HCT116 (cell line): ENCODE measurements at regions not wholly inside any gene's neighbourhood (a gene's known extent, or its start where the extent isn't known, plus 50 kb on each side); places are given as distances from the start of the nearest gene placed in this dataset.

Source experiments
- ATAC-seq: fragments of 200-7000 bp; cut with Tn5 transposase; 2 replicates; pipeline ENCODE4 v1.9.1; 2020; ENCODE audit warnings: mild to moderate bottlenecking, moderate library complexity
- BruUV-seq: library from RNA; stranded (reverse); fragments of 400-500 nt; replicated peaks from 2 replicates; lab custom pipeline; 2021; lab: Mats Ljungman, UMichigan
- CTCF ChIA-PET: fragments of 300-600 bp; sonication (Branson Sonifier 250); formaldehyde crosslinking; loops from one replicate; lab custom pipeline; 2021; ENCODE audit warnings: antibody characterized with exemption; lab: Charles Lee
- POLR2A ChIA-PET: fragments of 300-600, 350-600 bp; sonication (Branson Sonifier 250); formaldehyde crosslinking; loops from one replicate; lab custom pipeline; 2021; ENCODE audit warnings: antibody characterized with exemption; lab: Charles Lee
- RAD21 ChIA-PET, 2 experiments: fragments of 300-600 bp; sonication (Branson Sonifier 250); formaldehyde crosslinking; loops; one replicate each; lab custom pipeline; 2023; ENCODE audit warnings: low total read pairs in 2 of 2; ENCODE audit not compliant: uncharacterized antibody in 2 of 2, unreplicated experiment in 2 of 2, low non-redundant PET in 1 of 2; lab: Charles Lee
- DNase-seq: peaks from one replicate; pipeline ENCODE4 v3.0.0-alpha.2; 2010; ENCODE audit warnings: low read depth, low spot score
- H2AFZ ChIP-seq: fragments of 200-600 bp; shearing (Covaris generic), sonication (generic); 2 replicates; pipeline ENCODE4 v1.6.1; 2017; ENCODE audit warnings: low read depth, mixed run types, mixed read lengths, antibody characterized with exemption, low read length; ENCODE audit not compliant: poor library complexity, severe bottlenecking
- H3K27ac ChIP-seq: 2 replicates; pipeline ENCODE4 v1.5.1; 2012; ENCODE audit warnings: low read depth, low read length
- H3K27me3 ChIP-seq: fragments of 200-600 bp; sonication (generic); 2 replicates; pipeline ENCODE4 v1.6.1; 2016; ENCODE audit warnings: mixed run types, low read length, mixed read lengths; ENCODE audit not compliant: insufficient read depth
- H3K36me3 ChIP-seq, 2 experiments: fragments of 200-500 bp in 1 of 2; fragments of 200-600 bp in 1 of 2; sonication (Bioruptor generic) in 1 of 2; sonication (generic) in 1 of 2; 2 replicates each; pipeline versions ENCODE4 v1.5.1 to v1.6.1; 2014 to 2016; ENCODE audit warnings: low read length in 2 of 2, inconsistent platforms in 1 of 2, mixed read lengths in 1 of 2, mixed run types in 1 of 2; ENCODE audit not compliant: insufficient read depth in 2 of 2, control insufficient read depth in 1 of 2
- H3K4me1 ChIP-seq, 2 experiments: fragments of 200-600 bp in 1 of 2; sonication (generic) in 1 of 2; 2 replicates each; pipeline versions ENCODE4 v1.5.1 to v1.6.1; 2012 to 2017; ENCODE audit warnings: low read length in 2 of 2, inconsistent platforms in 1 of 2, mild to moderate bottlenecking in 1 of 2, mixed read lengths in 1 of 2, mixed run types in 1 of 2, moderate library complexity in 1 of 2; ENCODE audit not compliant: insufficient read depth in 2 of 2, control insufficient read depth in 1 of 2
- H3K4me2 ChIP-seq: fragments of 200-600 bp; sonication (generic); 2 replicates; pipeline ENCODE4 v1.6.1; 2017; ENCODE audit warnings: mixed run types, low read length, mixed read lengths
- H3K4me3 ChIP-seq, 2 experiments: fragments of 200-600 bp in 1 of 2; sonication (generic) in 1 of 2; replicated peaks in 1 of 2; 2 replicates each; pipeline ENCODE4 v1.5.1; 2011 to 2016; ENCODE audit warnings: low read length in 2 of 2, control low read depth in 1 of 2, low read depth in 1 of 2, mild to moderate bottlenecking in 1 of 2, mixed read lengths in 1 of 2, mixed run types in 1 of 2
- H3K79me2 ChIP-seq: fragments of 200-600 bp; sonication (generic); 2 replicates; pipeline ENCODE4 v1.6.1; 2017; ENCODE audit warnings: mild to moderate bottlenecking, mixed run types, low read length, moderate library complexity, mixed read lengths; ENCODE audit not compliant: insufficient read depth
- H3K9ac ChIP-seq: fragments of 200-600 bp; sonication (generic); 2 replicates; pipeline ENCODE4 v1.6.1; 2016; ENCODE audit warnings: low read length, mixed read lengths
- H3K9me2 ChIP-seq: fragments of 200-600 bp; sonication (generic), shearing (Covaris generic); 2 replicates; pipeline ENCODE4 v1.6.1; 2017; ENCODE audit warnings: mixed run types, mild to moderate bottlenecking, moderate library complexity; ENCODE audit not compliant: insufficient read depth
- H3K9me3 ChIP-seq, 2 experiments: fragments of 200-500 bp in 1 of 2; fragments of 200-600 bp in 1 of 2; sonication (Bioruptor generic) in 1 of 2; sonication (generic) in 1 of 2; 2 replicates each; pipeline ENCODE4 v1.6.1; 2014 to 2017; ENCODE audit warnings: low read length in 2 of 2, mixed read lengths in 2 of 2, inconsistent platforms in 1 of 2, low read depth in 1 of 2, mild to moderate bottlenecking in 1 of 2, mixed run types in 1 of 2, moderate library complexity in 1 of 2; ENCODE audit not compliant: control insufficient read depth in 1 of 2, insufficient read depth in 1 of 2
- H4K20me1 ChIP-seq: fragments of 200-600 bp; sonication (generic), shearing (Covaris generic); 2 replicates; pipeline ENCODE4 v1.6.1; 2017; ENCODE audit warnings: mixed run types, mild to moderate bottlenecking, moderate library complexity; ENCODE audit not compliant: insufficient read depth
- CBX3 ChIP-seq: IDR thresholded peaks from 2 replicates; pipeline ENCODE4 v1.6.1; 2012; ENCODE audit warnings: low read depth
- CEBPB ChIP-seq: IDR thresholded peaks from 2 replicates; pipeline ENCODE4 v1.6.1; 2012; ENCODE audit warnings: low read depth
- ELF1 ChIP-seq: IDR thresholded peaks from 2 replicates; pipeline ENCODE4 v1.6.1; 2012; ENCODE audit warnings: low read depth, borderline replicate concordance
- EZH2phosphoT487 ChIP-seq: fragments of 200-600 bp; IDR thresholded peaks from 2 replicates; pipeline ENCODE4 v1.6.1; 2018; ENCODE audit warnings: antibody characterized with exemption, borderline replicate concordance
- FOSL1 ChIP-seq: IDR thresholded peaks from 2 replicates; pipeline ENCODE4 v1.6.1; 2012; ENCODE audit warnings: low read depth
- POLR2A ChIP-seq: IDR thresholded peaks from 2 replicates; pipeline ENCODE4 v1.7.0; 2011; ENCODE audit warnings: borderline replicate concordance; ENCODE audit not compliant: insufficient read depth, insufficient read length; ENCODE audit errors: extremely low read depth
- SIN3A ChIP-seq: IDR thresholded peaks from 2 replicates; pipeline ENCODE4 v1.6.1; 2012; ENCODE audit warnings: low read depth
- SP1 ChIP-seq: IDR thresholded peaks from 2 replicates; pipeline ENCODE4 v1.6.1; 2012; ENCODE audit warnings: low read depth
- SRF ChIP-seq: IDR thresholded peaks from 2 replicates; pipeline ENCODE4 v1.6.1; 2012; ENCODE audit warnings: low read depth
- TCF7L2 ChIP-seq: IDR thresholded peaks from 2 replicates; pipeline ENCODE4 v1.7.0; 2011; ENCODE audit warnings: borderline replicate concordance, inconsistent platforms; ENCODE audit not compliant: insufficient read depth, insufficient read length; ENCODE audit errors: extremely low read depth
- YY1 ChIP-seq: IDR thresholded peaks from 2 replicates; pipeline ENCODE4 v1.6.1; 2011; ENCODE audit warnings: low read length, low read depth, moderate library complexity, mild to moderate bottlenecking; ENCODE audit not compliant: insufficient replicate concordance; ENCODE audit errors: extremely low read depth
- ZFX ChIP-seq: fragments of 450-650 bp; IDR thresholded peaks from 2 replicates; pipeline ENCODE4 v1.6.1; 2017
- ZNF274 ChIP-seq: fragments of 200-500 bp; sonication (Bioruptor generic); IDR thresholded peaks from 2 replicates; pipeline ENCODE4 v1.6.1; 2014; ENCODE audit warnings: mild to moderate bottlenecking, low read depth, low read length, inconsistent platforms
- intact Hi-C: fragments of 100-400 bp; cut with micrococcal nuclease; formaldehyde crosslinking; loops from 2 replicates; pipeline ENCODE4 v1.10.0; 2022
- TF ChIP-seq, protein P1 (sequence below): IDR thresholded peaks from 2 replicates; pipeline ENCODE4 v1.6.1; 2012; ENCODE audit warnings: low read depth
- TF ChIP-seq, protein P2 (sequence below): IDR thresholded peaks from 2 replicates; pipeline ENCODE4 v1.6.1; 2011; ENCODE audit warnings: mild to moderate bottlenecking, low read length, moderate library complexity; ENCODE audit not compliant: insufficient replicate concordance; ENCODE audit errors: extremely low read depth
- TF ChIP-seq, protein P3 (sequence below): IDR thresholded peaks from 2 replicates; pipeline ENCODE4 v1.6.1; 2012
- TF ChIP-seq, protein P4 (sequence below): IDR thresholded peaks from 2 replicates; pipeline ENCODE4 v1.6.1; 2012
- TF ChIP-seq, protein P5 (sequence below), 3 experiments: fragments of 200-600 bp in 1 of 3; sonication (generic) in 1 of 3; IDR thresholded peaks in 2 of 3; conservative IDR thresholded peaks in 1 of 3; 2 replicates each; pipeline ENCODE4 v1.5.1; 2012 to 2017; ENCODE audit warnings: low read depth in 2 of 3, low read length in 2 of 3, antibody characterized with exemption in 1 of 3, borderline replicate concordance in 1 of 3, control low read depth in 1 of 3, mild to moderate bottlenecking in 1 of 3, mixed read lengths in 1 of 3, mixed run types in 1 of 3, moderate library complexity in 1 of 3; ENCODE audit not compliant: insufficient read depth in 1 of 3

DNA sequence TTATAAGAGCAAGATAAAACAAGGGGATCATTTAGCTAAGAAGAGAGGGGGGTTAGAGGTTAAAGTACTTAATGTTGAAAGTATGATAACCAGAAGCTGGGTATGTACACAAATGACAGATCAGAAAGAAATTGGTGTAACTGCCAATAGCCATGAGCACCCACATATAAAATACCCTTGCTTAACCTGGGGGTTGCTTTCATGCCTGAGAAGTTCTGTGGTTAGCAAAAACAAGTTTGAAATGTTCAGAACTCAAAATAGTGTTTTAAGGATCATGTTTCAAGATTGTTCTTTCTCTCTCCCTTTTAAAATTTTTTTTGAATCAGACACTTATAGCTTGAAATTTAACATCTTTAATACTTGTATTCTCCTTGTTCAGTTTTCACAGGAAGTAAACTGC, 321.4 kb upstream of the GBE1 start:
- no TSS peak for BruUV-seq
- no peak overlapping the region for H3K4me2 ChIP-seq

More for the DNA sequence above, 321.4 kb upstream of the GBE1 start:
- no peak for ATAC-seq
- Histone ChIP-seq H3K4me3 (no peak overlapping the region), H4K20me1 (no peaks in the 10 kb centered on the region), H3K9ac (no peak overlapping the region), H3K9me3 (no peaks in the 10 kb centered on the region), H2AFZ (no peak overlapping the region), H3K36me3 (no peaks in the 10 kb centered on the region), H3K27me3 (no peaks in the 10 kb centered on the region), H3K9me2 (no peaks in the 10 kb centered on the region), H3K79me2 (no peaks in the 10 kb centered on the region), H3K4me1 (peaks cover 8% of the 10 kb centered on the region in 2 experiments; a peak in 3 of 4 replicates), H3K27ac (no peak overlapping the region)
- CTCF ChIA-PET, result no interaction called here
- POLR2A ChIA-PET, result no interaction called here
- intact Hi-C loops, result no loop called here
- RAD21 ChIA-PET, result no interaction called here
- no peak for TF ChIP-seq ZNF274
- no peak for TF ChIP-seq ZFX
- TF ChIP-seq, protein P1, sequence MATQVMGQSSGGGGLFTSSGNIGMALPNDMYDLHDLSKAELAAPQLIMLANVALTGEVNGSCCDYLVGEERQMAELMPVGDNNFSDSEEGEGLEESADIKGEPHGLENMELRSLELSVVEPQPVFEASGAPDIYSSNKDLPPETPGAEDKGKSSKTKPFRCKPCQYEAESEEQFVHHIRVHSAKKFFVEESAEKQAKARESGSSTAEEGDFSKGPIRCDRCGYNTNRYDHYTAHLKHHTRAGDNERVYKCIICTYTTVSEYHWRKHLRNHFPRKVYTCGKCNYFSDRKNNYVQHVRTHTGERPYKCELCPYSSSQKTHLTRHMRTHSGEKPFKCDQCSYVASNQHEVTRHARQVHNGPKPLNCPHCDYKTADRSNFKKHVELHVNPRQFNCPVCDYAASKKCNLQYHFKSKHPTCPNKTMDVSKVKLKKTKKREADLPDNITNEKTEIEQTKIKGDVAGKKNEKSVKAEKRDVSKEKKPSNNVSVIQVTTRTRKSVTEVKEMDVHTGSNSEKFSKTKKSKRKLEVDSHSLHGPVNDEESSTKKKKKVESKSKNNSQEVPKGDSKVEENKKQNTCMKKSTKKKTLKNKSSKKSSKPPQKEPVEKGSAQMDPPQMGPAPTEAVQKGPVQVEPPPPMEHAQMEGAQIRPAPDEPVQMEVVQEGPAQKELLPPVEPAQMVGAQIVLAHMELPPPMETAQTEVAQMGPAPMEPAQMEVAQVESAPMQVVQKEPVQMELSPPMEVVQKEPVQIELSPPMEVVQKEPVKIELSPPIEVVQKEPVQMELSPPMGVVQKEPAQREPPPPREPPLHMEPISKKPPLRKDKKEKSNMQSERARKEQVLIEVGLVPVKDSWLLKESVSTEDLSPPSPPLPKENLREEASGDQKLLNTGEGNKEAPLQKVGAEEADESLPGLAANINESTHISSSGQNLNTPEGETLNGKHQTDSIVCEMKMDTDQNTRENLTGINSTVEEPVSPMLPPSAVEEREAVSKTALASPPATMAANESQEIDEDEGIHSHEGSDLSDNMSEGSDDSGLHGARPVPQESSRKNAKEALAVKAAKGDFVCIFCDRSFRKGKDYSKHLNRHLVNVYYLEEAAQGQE, result no peak
- no peak for TF ChIP-seq POLR2A
- TF ChIP-seq, protein P2, sequence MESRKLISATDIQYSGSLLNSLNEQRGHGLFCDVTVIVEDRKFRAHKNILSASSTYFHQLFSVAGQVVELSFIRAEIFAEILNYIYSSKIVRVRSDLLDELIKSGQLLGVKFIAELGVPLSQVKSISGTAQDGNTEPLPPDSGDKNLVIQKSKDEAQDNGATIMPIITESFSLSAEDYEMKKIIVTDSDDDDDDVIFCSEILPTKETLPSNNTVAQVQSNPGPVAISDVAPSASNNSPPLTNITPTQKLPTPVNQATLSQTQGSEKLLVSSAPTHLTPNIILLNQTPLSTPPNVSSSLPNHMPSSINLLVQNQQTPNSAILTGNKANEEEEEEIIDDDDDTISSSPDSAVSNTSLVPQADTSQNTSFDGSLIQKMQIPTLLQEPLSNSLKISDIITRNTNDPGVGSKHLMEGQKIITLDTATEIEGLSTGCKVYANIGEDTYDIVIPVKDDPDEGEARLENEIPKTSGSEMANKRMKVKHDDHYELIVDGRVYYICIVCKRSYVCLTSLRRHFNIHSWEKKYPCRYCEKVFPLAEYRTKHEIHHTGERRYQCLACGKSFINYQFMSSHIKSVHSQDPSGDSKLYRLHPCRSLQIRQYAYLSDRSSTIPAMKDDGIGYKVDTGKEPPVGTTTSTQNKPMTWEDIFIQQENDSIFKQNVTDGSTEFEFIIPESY, result no peak
- no peak for TF ChIP-seq YY1
- TF ChIP-seq, protein P3, sequence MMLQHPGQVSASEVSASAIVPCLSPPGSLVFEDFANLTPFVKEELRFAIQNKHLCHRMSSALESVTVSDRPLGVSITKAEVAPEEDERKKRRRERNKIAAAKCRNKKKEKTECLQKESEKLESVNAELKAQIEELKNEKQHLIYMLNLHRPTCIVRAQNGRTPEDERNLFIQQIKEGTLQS, result no peak
- no peak for TF ChIP-seq SRF
- no peak for TF ChIP-seq SIN3A
- TF ChIP-seq, protein P4, sequence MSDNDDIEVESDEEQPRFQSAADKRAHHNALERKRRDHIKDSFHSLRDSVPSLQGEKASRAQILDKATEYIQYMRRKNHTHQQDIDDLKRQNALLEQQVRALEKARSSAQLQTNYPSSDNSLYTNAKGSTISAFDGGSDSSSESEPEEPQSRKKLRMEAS, result no peak
- TF ChIP-seq SP1, result no peak
- TF ChIP-seq CBX3, result no peak
- no peak for TF ChIP-seq CEBPB
- TF ChIP-seq ELF1, result no peak
- TF ChIP-seq, protein P5, sequence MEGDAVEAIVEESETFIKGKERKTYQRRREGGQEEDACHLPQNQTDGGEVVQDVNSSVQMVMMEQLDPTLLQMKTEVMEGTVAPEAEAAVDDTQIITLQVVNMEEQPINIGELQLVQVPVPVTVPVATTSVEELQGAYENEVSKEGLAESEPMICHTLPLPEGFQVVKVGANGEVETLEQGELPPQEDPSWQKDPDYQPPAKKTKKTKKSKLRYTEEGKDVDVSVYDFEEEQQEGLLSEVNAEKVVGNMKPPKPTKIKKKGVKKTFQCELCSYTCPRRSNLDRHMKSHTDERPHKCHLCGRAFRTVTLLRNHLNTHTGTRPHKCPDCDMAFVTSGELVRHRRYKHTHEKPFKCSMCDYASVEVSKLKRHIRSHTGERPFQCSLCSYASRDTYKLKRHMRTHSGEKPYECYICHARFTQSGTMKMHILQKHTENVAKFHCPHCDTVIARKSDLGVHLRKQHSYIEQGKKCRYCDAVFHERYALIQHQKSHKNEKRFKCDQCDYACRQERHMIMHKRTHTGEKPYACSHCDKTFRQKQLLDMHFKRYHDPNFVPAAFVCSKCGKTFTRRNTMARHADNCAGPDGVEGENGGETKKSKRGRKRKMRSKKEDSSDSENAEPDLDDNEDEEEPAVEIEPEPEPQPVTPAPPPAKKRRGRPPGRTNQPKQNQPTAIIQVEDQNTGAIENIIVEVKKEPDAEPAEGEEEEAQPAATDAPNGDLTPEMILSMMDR (IDR thresholded peaks at IDR 0.05 in 2 of 3, conservative IDR thresholded peaks at IDR 0.05 in 1 of 3; ENCODE audit: borderline replicate concordance in 1 of 3, insufficient read depth in 1 of 3, low read depth in 2 of 3, low read length in 2 of 3), result no peak
- no peak for TF ChIP-seq TCF7L2
- no peak for TF ChIP-seq FOSL1
- no peak for TF ChIP-seq EZH2phosphoT487
- DNase-seq, result no peak
